Endothelial cell of umbilical vein (primary cell): ENCODE measurements at regions not wholly inside any gene's neighbourhood (a gene's known extent, or its start where the extent isn't known, plus 50 kb on each side); places are given as distances from the start of the nearest gene placed in this dataset.

Source experiments
- BruUV-seq: library from RNA; stranded (reverse); fragments of 400-500 nt; replicated peaks from 2 replicates; lab custom pipeline; 2021; lab: Mats Ljungman, UMichigan
- CTCF ChIA-PET: fragments of 300-600, 350-600 bp; sonication (Branson Sonifier 250); formaldehyde crosslinking; loops from one replicate; lab custom pipeline; 2021; ENCODE audit warnings: antibody characterized with exemption, inconsistent platforms; lab: Charles Lee
- POLR2A ChIA-PET: fragments of 300-600, 350-600 bp; sonication (Branson Sonifier 250); formaldehyde crosslinking; loops from one replicate; lab custom pipeline; 2021; ENCODE audit warnings: antibody characterized with exemption, inconsistent platforms; lab: Charles Lee
- DNase-seq: peaks from one replicate; pipeline ENCODE4 v3.0.0-alpha.2; 2011; ENCODE audit warnings: low read depth, low spot score
- FAIRE-seq: peaks from 2 replicates; lab custom pipeline; 2011; peaks lifted over from hg19 to GRCh38; lab: Jason Lieb, UNC
- H2AFZ ChIP-seq: 2 replicates; pipeline ENCODE4 v1.6.0; 2012; ENCODE audit warnings: low read depth, low read length, control low read depth, inconsistent platforms
- H3K27ac ChIP-seq: 2 replicates; pipeline ENCODE4 v1.5.1; 2011; ENCODE audit warnings: low read depth, mild to moderate bottlenecking, control low read depth, low read length, moderate library complexity; ENCODE audit not compliant: insufficient read depth
- H3K27me3 ChIP-seq, 2 experiments: 2 replicates each; pipeline versions ENCODE4 v1.6.0 to v1.6.1; 2011; ENCODE audit warnings: low read length in 2 of 2, mixed read lengths in 1 of 2; ENCODE audit not compliant: control insufficient read depth in 2 of 2, insufficient read depth in 2 of 2
- H3K36me3 ChIP-seq, 2 experiments: 2 replicates in 1 of 2; 3 replicates in 1 of 2; pipeline ENCODE4 v1.5.1; 2011; ENCODE audit warnings: low read length in 2 of 2, mild to moderate bottlenecking in 1 of 2, moderate library complexity in 1 of 2; ENCODE audit not compliant: control insufficient read depth in 2 of 2, insufficient read depth in 2 of 2; ENCODE audit errors: extremely low read depth in 1 of 2
- H3K4me1 ChIP-seq: 3 replicates; pipeline ENCODE4 v1.5.1; 2011; ENCODE audit warnings: mild to moderate bottlenecking, low read length; ENCODE audit not compliant: control insufficient read depth, insufficient read depth; ENCODE audit errors: extremely low read depth
- H3K4me2 ChIP-seq: 2 replicates; pipeline ENCODE4 v1.6.1; 2011; ENCODE audit warnings: low read length, control low read depth, mixed read lengths; ENCODE audit not compliant: insufficient read depth
- H3K4me3 ChIP-seq, 3 experiments: fragments of 200-600 bp in 1 of 3; sonication (generic), shearing (Covaris generic) in 1 of 3; replicated peaks in 1 of 3; 2 replicates each; pipeline ENCODE4 v1.5.1; 2011 to 2016; ENCODE audit warnings: control low read depth in 3 of 3, low read length in 3 of 3, mild to moderate bottlenecking in 2 of 3, inconsistent platforms in 1 of 3, low read depth in 1 of 3, moderate library complexity in 1 of 3; ENCODE audit not compliant: insufficient read depth in 1 of 3
- H3K79me2 ChIP-seq: 2 replicates; pipeline ENCODE4 v1.6.0; 2012; ENCODE audit warnings: low read length, inconsistent platforms; ENCODE audit not compliant: control insufficient read depth, insufficient read depth
- H3K9ac ChIP-seq: replicated peaks from 2 replicates; pipeline ENCODE3; 2011; ENCODE audit warnings: low read length, control low read depth; ENCODE audit not compliant: insufficient read depth; ENCODE audit errors: extremely low read depth
- H3K9me1 ChIP-seq: replicated peaks from 3 replicates; pipeline ENCODE4 v1.6.0; 2011; ENCODE audit warnings: mild to moderate bottlenecking, low read length; ENCODE audit not compliant: control insufficient read depth, insufficient read depth; ENCODE audit errors: extremely low read depth
- H3K9me3 ChIP-seq: replicated peaks from 2 replicates; pipeline ENCODE4 v1.5.1; 2012; ENCODE audit warnings: low read length, inconsistent platforms; ENCODE audit not compliant: control insufficient read depth, insufficient read depth
- H4K20me1 ChIP-seq: replicated peaks from 2 replicates; pipeline ENCODE3; 2011; ENCODE audit warnings: mild to moderate bottlenecking, low read length; ENCODE audit not compliant: control insufficient read depth, insufficient read depth; ENCODE audit errors: extremely low read depth
- CTCF ChIP-seq, 2 donors: IDR thresholded peaks; 1 replicate in 1 of 2; 2 replicates in 1 of 2; pipeline ENCODE4 v1.5.1; 2011; ENCODE audit warnings: low read length in 2 of 2, mild to moderate bottlenecking in 2 of 2, moderate library complexity in 2 of 2, control low read depth in 1 of 2, inconsistent platforms in 1 of 2, low read depth in 1 of 2; ENCODE audit not compliant: insufficient read depth in 1 of 2; ENCODE audit errors: extremely low read depth in 1 of 2
- EZH2 ChIP-seq: IDR thresholded peaks from 2 replicates; pipeline ENCODE4 v1.6.1; 2012; ENCODE audit warnings: borderline replicate concordance, low read depth, mild to moderate bottlenecking, moderate library complexity, low read length, inconsistent platforms; ENCODE audit not compliant: severe bottlenecking
- FOS ChIP-seq: IDR thresholded peaks from 2 replicates; pipeline ENCODE4 v1.6.1; 2011; ENCODE audit warnings: mild to moderate bottlenecking, low read length, moderate library complexity, borderline replicate concordance; ENCODE audit not compliant: insufficient read depth
- GATA2 ChIP-seq: IDR thresholded peaks from 2 replicates; pipeline ENCODE4 v1.7.0; 2011; ENCODE audit warnings: low read depth, mild to moderate bottlenecking, moderate library complexity, mixed read lengths, low read length; ENCODE audit not compliant: insufficient read length, insufficient read depth
- JUN ChIP-seq: IDR thresholded peaks from 2 replicates; pipeline ENCODE4 v1.6.1; 2011; ENCODE audit warnings: borderline replicate concordance, low read depth; ENCODE audit not compliant: insufficient read length, insufficient read depth
- MAX ChIP-seq: IDR thresholded peaks from 2 replicates; pipeline ENCODE4 v1.6.1; 2011; ENCODE audit not compliant: insufficient read depth, insufficient read length
- MYC ChIP-seq: IDR thresholded peaks from one replicate; pipeline ENCODE4 v1.6.1; 2011; ENCODE audit warnings: mild to moderate bottlenecking, low read depth, low read length
- POLR2A ChIP-seq: IDR thresholded peaks from 2 replicates; pipeline ENCODE4 v1.6.1; 2012; ENCODE audit warnings: low read depth, mild to moderate bottlenecking, control low read depth, low read length
- POLR2AphosphoS5 ChIP-seq: IDR thresholded peaks from 2 replicates; pipeline ENCODE4 v1.6.1; 2012; ENCODE audit warnings: low read depth, mild to moderate bottlenecking, control low read depth, low read length, moderate library complexity; ENCODE audit not compliant: insufficient read depth
- dilution Hi-C: fragments of 300-500 bp; cut with MboI; formaldehyde crosslinking; loops from one replicate; pipeline ENCODE4 v1.15.0; 2019; ENCODE audit warnings: low sequenced_read_pairs; ENCODE audit not compliant: extremely low pct_ligation_motif_present
- intact Hi-C: fragments of 100-400 bp; cut with micrococcal nuclease; formaldehyde crosslinking; loops from one replicate; pipeline ENCODE4 v1.10.0; 2022

DNA sequence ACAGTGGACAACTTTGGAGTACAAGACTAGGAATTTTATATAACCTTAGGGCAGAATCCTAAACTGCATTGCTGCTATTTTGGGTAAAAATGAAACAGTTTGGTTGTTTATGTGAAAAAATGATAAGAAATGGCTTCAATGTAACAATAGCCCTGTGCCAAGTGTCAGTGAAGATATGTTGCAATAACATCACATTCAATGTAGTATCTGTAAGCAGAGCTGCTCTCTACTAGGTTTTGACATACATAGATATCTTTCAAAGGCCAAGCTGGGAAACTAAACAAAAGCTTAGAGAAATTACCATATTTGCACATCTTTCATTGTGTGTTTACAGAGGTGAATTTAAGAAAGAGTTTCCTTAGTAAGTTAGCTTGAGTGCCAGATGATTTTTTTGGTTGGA is 135.0 kb upstream of the DOK6 start:
- H3K9ac ChIP-seq: no peak overlapping the region
- POLR2A ChIA-PET: no interaction called here
- H3K9me3 ChIP-seq: no peaks in the 10 kb centered on the region
- H2AFZ ChIP-seq: no peak overlapping the region
- no peaks in the 10 kb centered on the region for H3K4me1 ChIP-seq
- CTCF ChIA-PET: no interaction called here
- H3K27me3 ChIP-seq: no peaks in the 10 kb centered on the region
- BruUV-seq: no TSS peak
- intact Hi-C loops: no loop called here
- FAIRE-seq (no peak), DNase-seq (no peak)
- no peak overlapping the region for H3K27ac ChIP-seq
- dilution Hi-C loops: no loop called here
- H3K9me1 ChIP-seq: no peaks in the 10 kb centered on the region
- H4K20me1 ChIP-seq: no peaks in the 10 kb centered on the region
- no peaks in the 10 kb centered on the region for H3K36me3 ChIP-seq
- no peak overlapping the region for H3K4me3 ChIP-seq
- no peak overlapping the region for H3K4me2 ChIP-seq
- no peak for TF ChIP-seq CTCF (IDR thresholded peaks at IDR 0.05; ENCODE audit: extremely low read depth in 1 of 2, insufficient read depth in 1 of 2, low read depth in 1 of 2, low read length in 2 of 2)
- no peak for TF ChIP-seq FOS
- TF ChIP-seq GATA2: no peak
- TF ChIP-seq MYC: no peak
- no peak for TF ChIP-seq JUN
- no peak for TF ChIP-seq EZH2
- TF ChIP-seq MAX: no peak
- TF ChIP-seq POLR2AphosphoS5: no peak
- no peak for TF ChIP-seq POLR2A
- H3K79me2 ChIP-seq: no peaks in the 10 kb centered on the region
